DMS153 treated with DMSO at 0.1 percent for 48 hours (cell line): ENCODE measurements at regions not wholly inside any gene's neighbourhood (a gene's known extent, or its start where the extent isn't known, plus 50 kb on each side); places are given as distances from the start of the nearest gene placed in this dataset.
"Not testable (repeated sequence)": the region's sequence is repeated elsewhere in the genome, so short reads cannot be mapped to it uniquely, and the experiment has no call there.

Experiments used
- DNase-seq: peaks from one replicate; lab custom pipeline; 2025; ENCODE audit not compliant: unreplicated experiment; lab: John Stamatoyannopoulos, UW

- no peak for DNase-seq
Measured at GRCh38 chr9:71632776-71633175, 135.5 kb downstream of the CEMIP2 start.

GRCh38 chr9:71630377-71630995, 137.8 kb downstream of the CEMIP2 start:
- DNase-seq, result no peak

GRCh38 chr9:71629578-71630215, 138.6 kb downstream of the CEMIP2 start:
- no peak for DNase-seq

GRCh38 chr9:71628247-71628646, 140.1 kb downstream of the CEMIP2 start:
- no peak for DNase-seq

- DNase-seq, result no peak
Measured at GRCh38 chr9:71627537-71627936, 140.8 kb downstream of the CEMIP2 start.

- DNase-seq, result no peak
Measured at GRCh38 chr9:71626395-71626794, 141.9 kb downstream of the CEMIP2 start.

GRCh38 chr9:71624728-71625127, 143.6 kb downstream of the CEMIP2 start:
- DNase-seq, result no peak

- DNase-seq, result no peak
Measured at GRCh38 chr9:71620746-71621145, 147.6 kb downstream of the CEMIP2 start.

- DNase-seq, result no peak
Measured at GRCh38 chr9:71620331-71620730, 148.0 kb downstream of the CEMIP2 start.

GRCh38 chr9:71619926-71620325, 148.4 kb downstream of the CEMIP2 start:
- no peak for DNase-seq

- no peak for DNase-seq
Measured at GRCh38 chr9:71614409-71615010, 153.8 kb downstream of the CEMIP2 start.

GRCh38 chr9:71612889-71613288, 155.4 kb downstream of the CEMIP2 start:
- no peak for DNase-seq

- DNase-seq, result no peak
Measured at GRCh38 chr9:71609448-71609830, 158.9 kb downstream of the CEMIP2 start.

- DNase-seq, result no peak
Measured at GRCh38 chr9:71608825-71609447, 159.4 kb downstream of the CEMIP2 start.

- no peak for DNase-seq
Measured at GRCh38 chr9:71608021-71608420, 160.3 kb downstream of the CEMIP2 start.

- DNase-seq, result no peak
Measured at GRCh38 chr9:71607461-71607881, 160.8 kb downstream of the CEMIP2 start.

- DNase-seq, result peak; percentile 63
Measured at GRCh38 chr9:71604197-71605063, 163.9 kb downstream of the CEMIP2 start.

- DNase-seq, result no peak
Measured at GRCh38 chr9:71602652-71603051, 165.7 kb downstream of the CEMIP2 start.

GRCh38 chr9:71595762-71596161, 172.6 kb downstream of the CEMIP2 start:
- not testable (repeated sequence) for DNase-seq

- DNase-seq, result no peak
Measured at GRCh38 chr9:71594541-71594940, 173.8 kb downstream of the CEMIP2 start.

GRCh38 chr9:71592400-71592799, 175.9 kb downstream of the CEMIP2 start:
- DNase-seq, result no peak
